Thyroid gland (tissue), 4 donors: ENCODE measurements at regions not wholly inside any gene's neighbourhood (a gene's known extent, or its start where the extent isn't known, plus 50 kb on each side); places are given as distances from the start of the nearest gene placed in this dataset.

Source experiments
- DNase-seq, 2 donors: peaks; one replicate each; pipeline ENCODE4 v3.0.0-alpha.2; 2019
- H3K27ac ChIP-seq, 3 donors: fragments of 200-600 bp; sonication (generic); 1 replicate in 2 of 3; 2 replicates in 1 of 3; pipeline ENCODE4 v1.5.1; 2016 to 2019; ENCODE audit warnings: mild to moderate bottlenecking in 1 of 3, moderate library complexity in 1 of 3
- H3K27me3 ChIP-seq: fragments of 200-600 bp; sonication (generic); one replicate; pipeline ENCODE4 v1.5.1; 2019
- H3K36me3 ChIP-seq, 2 donors: fragments of 200-600 bp; sonication (generic); one replicate each; pipeline ENCODE4 v1.5.1; 2016 to 2019
- H3K4me1 ChIP-seq, 2 donors: fragments of 200-600 bp; sonication (generic); one replicate each; pipeline ENCODE4 v1.5.1; 2017 to 2019
- H3K4me3 ChIP-seq, 3 donors: fragments of 200-600 bp; sonication (generic); replicated peaks in 1 of 3; 1 replicate in 2 of 3; 2 replicates in 1 of 3; pipeline ENCODE4 v1.5.1; 2016; ENCODE audit warnings: mild to moderate bottlenecking in 1 of 3
- H3K9me3 ChIP-seq: fragments of 200-600 bp; sonication (generic); one replicate; pipeline ENCODE4 v1.5.1; 2017
- CTCF ChIP-seq, 6 experiments: fragments of 200-600 bp in 3 of 6; fragments of 450-650 bp in 3 of 6; sonication (generic) in 3 of 6; IDR thresholded peaks; one replicate each; pipeline ENCODE4 v1.5.1; 2016 to 2019; ENCODE audit warnings: antibody characterized with exemption in 6 of 6, mild to moderate bottlenecking in 2 of 6, inconsistent platforms in 1 of 6, moderate library complexity in 1 of 6
- POLR2A ChIP-seq, 2 donors: fragments of 450-650 bp; IDR thresholded peaks; one replicate each; pipeline ENCODE4 v1.6.1; 2017; ENCODE audit warnings: antibody characterized with exemption in 2 of 2, mild to moderate bottlenecking in 2 of 2, moderate library complexity in 1 of 2
- WGBS, 2 donors: methylation state at CpG; one replicate each; pipeline ENCODE4 v1.1.5; 2017; 5-methylcytosine and 5-hydroxymethylcytosine counted together
- intact Hi-C: fragments of 100-400 bp; cut with DNase I; formaldehyde crosslinking; loops from one replicate; pipeline ENCODE4 v1.15.1; 2023

GRCh38 chr11:42593441-42593840 is 718.4 kb upstream of the API5 start:
- intact Hi-C loops: no loop called here
- Histone ChIP-seq H3K4me3 (no peak overlapping the region), H3K27me3 (no peaks in the 10 kb centered on the region), H3K4me1 (no peaks in the 10 kb centered on the region), H3K9me3 (no peaks in the 10 kb centered on the region), H3K27ac (no peak overlapping the region), H3K36me3 (no peaks in the 10 kb centered on the region)
- 86 to 92% methylated on average over 2 of the region's 2 CpGs for whole genome bisulfite sequencing, 2 donors
- no peak for DNase-seq
- TF ChIP-seq CTCF (IDR thresholded peaks at IDR 0.05): no peak

GRCh38 chr11:42595876-42596275 is 715.9 kb upstream of the API5 start:
- Histone ChIP-seq H3K27ac (no peak overlapping the region), H3K4me3 (no peak overlapping the region), H3K4me1 (no peaks in the 10 kb centered on the region), H3K9me3 (no peaks in the 10 kb centered on the region), H3K27me3 (no peaks in the 10 kb centered on the region), H3K36me3 (no peaks in the 10 kb centered on the region)
- 27 to 32% methylated on average over 2 of the region's 2 CpGs for WGBS, 2 donors
- no peak for DNase-seq
- intact Hi-C loops: no loop called here
- TF ChIP-seq CTCF (IDR thresholded peaks at IDR 0.05) (no peak), POLR2A (IDR thresholded peaks at IDR 0.05) (no peak)

- no peaks in the 10 kb centered on the region for H3K9me3 ChIP-seq
- no peaks in the 10 kb centered on the region for H3K36me3 ChIP-seq
- H3K4me3 ChIP-seq: no peak overlapping the region
- intact Hi-C loops: no loop called here
- WGBS, 2 donors: 71 to 73% methylated on average over 7 of the region's 7 CpGs
- H3K4me1 ChIP-seq: no peaks in the 10 kb centered on the region
- DNase-seq: no peak
- no peaks in the 10 kb centered on the region for H3K27me3 ChIP-seq
- TF ChIP-seq CTCF (IDR thresholded peaks at IDR 0.05) (no peak), POLR2A (IDR thresholded peaks at IDR 0.05) (no peak)
- H3K27ac ChIP-seq: no peak overlapping the region
Observed at GRCh38 chr11:42596576-42597145, 715.1 kb upstream of the API5 start.

GRCh38 chr11:42598341-42598740 is 713.5 kb upstream of the API5 start:
- Histone ChIP-seq H3K36me3 (no peaks in the 10 kb centered on the region), H3K4me3 (no peak overlapping the region), H3K27me3 (no peaks in the 10 kb centered on the region), H3K27ac (no peak overlapping the region), H3K4me1 (no peaks in the 10 kb centered on the region), H3K9me3 (no peaks in the 10 kb centered on the region)
- no peak for TF ChIP-seq POLR2A (IDR thresholded peaks at IDR 0.05)
- no peak for TF ChIP-seq CTCF (IDR thresholded peaks at IDR 0.05)
- intact Hi-C loops: no loop called here
- WGBS, 2 donors: 73 to 79% methylated on average over 3 of the region's 3 CpGs
- no peak for DNase-seq

GRCh38 chr11:42620796-42621195 is 691.0 kb upstream of the API5 start:
- Histone ChIP-seq H3K9me3 (no peaks in the 10 kb centered on the region), H3K4me1 (no peaks in the 10 kb centered on the region), H3K36me3 (no peaks in the 10 kb centered on the region), H3K27me3 (no peaks in the 10 kb centered on the region), H3K4me3 (no peak overlapping the region), H3K27ac (no peak overlapping the region)
- intact Hi-C loops: no loop called here
- DNase-seq: no peak
- TF ChIP-seq CTCF (IDR thresholded peaks at IDR 0.05): no peak
- no peak for TF ChIP-seq POLR2A (IDR thresholded peaks at IDR 0.05)
- WGBS, 2 donors: 92 to 93% methylated on average over 2 of the region's 2 CpGs
